OCI-LY1 (cell line): ENCODE measurements at regions not wholly inside any gene's neighbourhood (a gene's known extent, or its start where the extent isn't known, plus 50 kb on each side); places are given as distances from the start of the nearest gene placed in this dataset.

ENCODE experiments used
- EZH2 ChIP-seq: fragments of 200-600 bp; sonication (generic), shearing (Covaris generic); IDR thresholded peaks from 2 replicates; pipeline ENCODE4 v1.8.0; 2017; ENCODE audit warnings: borderline replicate concordance, mixed run types, mild to moderate bottlenecking, antibody characterized with exemption, low read length, moderate library complexity, mixed read lengths
- TF ChIP-seq, protein P1 (sequence below): fragments of 200-600 bp; sonication (generic), shearing (Covaris generic); IDR thresholded peaks from 2 replicates; pipeline ENCODE4 v1.5.1; 2017; ENCODE audit warnings: mild to moderate bottlenecking, antibody characterized with exemption, low read length, moderate library complexity, mixed read lengths

- TF ChIP-seq, protein P1, sequence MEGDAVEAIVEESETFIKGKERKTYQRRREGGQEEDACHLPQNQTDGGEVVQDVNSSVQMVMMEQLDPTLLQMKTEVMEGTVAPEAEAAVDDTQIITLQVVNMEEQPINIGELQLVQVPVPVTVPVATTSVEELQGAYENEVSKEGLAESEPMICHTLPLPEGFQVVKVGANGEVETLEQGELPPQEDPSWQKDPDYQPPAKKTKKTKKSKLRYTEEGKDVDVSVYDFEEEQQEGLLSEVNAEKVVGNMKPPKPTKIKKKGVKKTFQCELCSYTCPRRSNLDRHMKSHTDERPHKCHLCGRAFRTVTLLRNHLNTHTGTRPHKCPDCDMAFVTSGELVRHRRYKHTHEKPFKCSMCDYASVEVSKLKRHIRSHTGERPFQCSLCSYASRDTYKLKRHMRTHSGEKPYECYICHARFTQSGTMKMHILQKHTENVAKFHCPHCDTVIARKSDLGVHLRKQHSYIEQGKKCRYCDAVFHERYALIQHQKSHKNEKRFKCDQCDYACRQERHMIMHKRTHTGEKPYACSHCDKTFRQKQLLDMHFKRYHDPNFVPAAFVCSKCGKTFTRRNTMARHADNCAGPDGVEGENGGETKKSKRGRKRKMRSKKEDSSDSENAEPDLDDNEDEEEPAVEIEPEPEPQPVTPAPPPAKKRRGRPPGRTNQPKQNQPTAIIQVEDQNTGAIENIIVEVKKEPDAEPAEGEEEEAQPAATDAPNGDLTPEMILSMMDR, result no peak
- TF ChIP-seq EZH2, result no peak
Observed at GRCh38 chr3:34020726-34021680, 222.6 kb downstream of the PDCD6IP start.
